ENCODE measurements at regions not wholly inside any gene's neighbourhood (a gene's known extent, or its start where the extent isn't known, plus 50 kb on each side); places are given as distances from the start of the nearest gene placed in this dataset.
"Not testable (repeated sequence)": the region's sequence is repeated elsewhere in the genome, so short reads cannot be mapped to it uniquely, and the experiment has no call there.

DNA sequence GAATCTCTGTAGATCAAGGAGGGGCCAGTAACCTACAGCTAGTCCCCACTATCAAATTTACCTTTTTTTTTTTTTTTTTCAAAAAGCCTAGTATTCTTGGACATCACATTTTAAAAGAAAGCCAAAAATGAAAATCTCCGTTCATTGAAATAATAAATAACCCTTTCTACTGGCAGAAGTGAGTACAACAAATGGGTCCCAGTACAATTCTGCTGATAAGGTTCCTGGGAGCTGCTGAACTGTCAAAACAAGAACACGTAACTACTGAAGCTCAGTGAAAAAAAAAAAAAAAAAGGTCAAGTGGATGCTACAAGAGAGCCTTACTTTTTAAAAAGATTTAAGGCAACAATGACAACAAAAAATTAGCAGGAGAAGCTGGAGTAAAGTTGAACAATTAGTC, 464.9 kb downstream of the EPM2A start:
- no peak for DNase-seq (ENCODE audit: low read depth in 2 of 2)

- DNase-seq (ENCODE audit: low read depth in 2 of 2): no peak
Observed at GRCh38 chr6:145271040-145271439, 464.3 kb downstream of the EPM2A start.

DNA sequence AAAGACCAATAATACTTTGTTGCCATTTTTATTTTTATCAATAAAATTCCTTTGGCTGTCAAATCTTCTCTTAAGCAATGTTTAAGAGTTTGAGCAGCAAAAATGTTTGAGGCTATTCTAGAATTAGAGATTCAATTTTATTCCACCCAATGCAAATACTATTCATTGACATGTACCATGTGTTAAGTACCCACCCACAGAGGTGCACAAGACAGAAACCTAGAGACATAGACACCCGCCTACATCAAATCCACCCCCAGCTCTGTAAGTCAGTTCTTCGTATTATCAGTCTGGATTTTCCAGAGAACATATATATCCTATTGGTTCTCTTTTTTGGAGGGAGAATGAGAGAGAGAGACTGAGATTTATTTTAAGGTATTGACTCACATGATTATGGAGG, 463.7 kb downstream of the EPM2A start:
- no peak for DNase-seq (ENCODE audit: low read depth in 2 of 2)

GRCh38 chr6:145272246-145272645, 463.1 kb downstream of the EPM2A start:
- no peak for DNase-seq (ENCODE audit: low read depth in 2 of 2)

DNA sequence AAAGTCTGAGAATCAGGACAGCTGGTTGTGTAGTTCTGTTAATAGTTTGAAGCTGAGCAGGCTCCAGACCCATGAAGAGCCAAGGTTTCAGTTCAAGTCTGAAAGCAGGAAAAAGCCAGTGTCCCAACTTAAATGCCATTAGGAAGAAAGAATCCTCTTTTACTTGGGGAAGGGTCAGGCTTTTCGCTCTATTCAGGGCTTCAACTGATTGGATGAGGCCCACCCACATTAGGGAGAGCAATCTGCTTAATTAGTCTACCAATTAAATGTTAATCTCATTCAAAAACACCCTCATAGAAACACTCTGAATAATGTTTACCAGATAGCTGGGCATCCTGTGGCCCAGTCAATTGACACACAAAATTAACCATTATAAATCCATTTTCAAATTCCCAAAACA, 462.2 kb downstream of the EPM2A start:
- DNase-seq (ENCODE audit: low read depth in 2 of 2): no peak

DNA sequence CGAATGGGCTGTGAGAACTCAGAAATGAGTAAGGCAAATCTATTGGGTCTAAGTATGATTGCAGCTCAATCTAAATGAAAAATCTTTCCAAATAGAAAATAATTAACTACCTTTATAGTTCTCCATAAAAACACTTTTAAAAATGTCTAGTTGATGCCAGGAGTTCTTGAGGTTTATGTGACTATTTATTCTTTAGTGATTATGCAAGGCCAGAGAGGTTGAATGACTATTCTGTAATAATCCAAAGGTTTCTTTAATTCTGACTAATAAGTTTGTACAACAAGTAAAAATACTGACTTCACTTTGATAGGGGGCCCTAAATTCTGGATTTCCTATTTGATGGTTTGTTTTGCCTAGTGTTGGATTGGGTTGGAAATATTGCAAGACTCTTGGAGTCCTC, 461.2 kb downstream of the EPM2A start:
- no peak for DNase-seq (ENCODE audit: low read depth in 2 of 2)

DNA sequence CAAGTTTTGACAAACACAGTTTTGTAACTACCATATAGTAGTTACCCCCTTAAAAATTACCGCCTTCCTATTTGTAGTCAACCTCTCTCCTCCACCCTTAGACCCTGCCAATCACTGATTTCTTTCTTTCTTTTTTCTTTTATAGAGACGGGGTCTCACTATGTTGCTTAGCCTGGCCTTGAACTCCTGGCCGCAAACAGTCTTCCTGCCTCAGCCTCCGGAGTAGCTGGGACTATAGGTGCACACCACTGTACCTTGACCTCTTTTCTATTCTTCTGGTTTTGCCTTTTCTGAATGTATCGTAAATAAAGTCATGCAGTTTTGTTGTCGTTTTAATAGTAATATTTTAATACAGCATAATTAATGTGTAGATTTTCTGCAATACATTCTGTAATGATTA, 460.3 kb downstream of the EPM2A start:
- DNase-seq (ENCODE audit: low read depth in 2 of 2): no peak

DNA sequence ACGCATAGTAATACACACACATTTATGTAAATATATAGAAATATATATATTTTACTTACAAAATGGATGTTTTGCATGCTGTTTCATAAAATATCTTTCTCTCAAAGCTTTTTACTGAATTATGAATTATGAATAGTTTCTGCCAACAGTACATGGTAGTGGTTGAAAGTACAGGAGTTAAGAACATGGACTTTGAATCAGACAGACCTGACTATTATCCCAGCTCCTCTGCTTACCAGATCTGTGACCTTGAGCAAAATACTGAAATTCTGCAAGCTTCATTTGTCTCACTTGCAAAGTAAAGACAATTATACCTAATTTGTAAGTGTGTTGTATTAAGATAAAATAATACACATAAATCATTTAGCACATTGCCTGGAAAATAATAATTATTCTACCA, 459.5 kb downstream of the EPM2A start:
- no peak for DNase-seq (ENCODE audit: low read depth in 2 of 2)

DNA sequence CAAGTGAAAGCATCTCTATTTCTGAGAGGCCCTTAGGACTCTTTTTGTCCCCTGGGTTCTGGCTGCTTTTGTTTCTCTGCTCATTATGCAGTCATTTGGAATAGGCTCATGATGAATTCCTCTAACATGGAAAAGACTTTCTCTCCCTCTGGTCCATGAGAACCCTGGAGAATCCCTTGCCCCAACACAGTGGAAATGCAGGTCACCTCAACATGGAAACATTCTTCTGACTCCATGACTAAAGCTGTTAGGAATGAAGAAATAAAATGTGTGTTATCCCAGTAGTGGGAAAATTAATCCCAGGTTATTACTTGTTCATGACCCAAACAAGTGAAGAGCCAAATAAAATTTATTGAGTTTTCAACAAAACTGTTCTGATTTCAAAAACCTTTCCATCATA, 458.6 kb downstream of the EPM2A start:
- no peak for DNase-seq (ENCODE audit: low read depth in 2 of 2)

- no peak for DNase-seq (ENCODE audit: low read depth in 2 of 2)
Observed at GRCh38 chr6:145277358-145278086, 457.8 kb downstream of the EPM2A start.

- no peak for DNase-seq (ENCODE audit: low read depth in 2 of 2)
Observed at GRCh38 chr6:145278163-145278807, 457.0 kb downstream of the EPM2A start.

GRCh38 chr6:145279551-145279950, 455.8 kb downstream of the EPM2A start:
- no peak for DNase-seq (ENCODE audit: low read depth in 2 of 2)

DNA sequence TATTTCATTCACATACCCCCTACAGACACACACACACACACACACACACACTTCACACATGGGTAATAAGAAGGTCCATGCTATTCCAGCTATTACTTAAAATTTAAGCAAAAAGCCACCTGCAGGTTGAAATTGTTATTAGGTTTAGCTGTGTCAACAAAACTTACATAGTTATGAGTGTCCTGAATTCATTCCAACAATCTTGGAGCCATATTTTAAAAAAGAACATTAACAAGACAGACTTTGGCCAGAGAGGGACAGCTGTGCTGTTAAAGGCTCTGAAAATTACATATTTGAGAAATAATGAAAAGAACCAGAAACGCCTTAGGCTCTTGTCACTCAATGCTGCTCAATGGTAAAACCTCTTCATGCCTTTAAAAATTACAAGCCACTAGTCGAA, 455.3 kb downstream of the EPM2A start:
- DNase-seq (ENCODE audit: low read depth in 2 of 2): no peak

DNA sequence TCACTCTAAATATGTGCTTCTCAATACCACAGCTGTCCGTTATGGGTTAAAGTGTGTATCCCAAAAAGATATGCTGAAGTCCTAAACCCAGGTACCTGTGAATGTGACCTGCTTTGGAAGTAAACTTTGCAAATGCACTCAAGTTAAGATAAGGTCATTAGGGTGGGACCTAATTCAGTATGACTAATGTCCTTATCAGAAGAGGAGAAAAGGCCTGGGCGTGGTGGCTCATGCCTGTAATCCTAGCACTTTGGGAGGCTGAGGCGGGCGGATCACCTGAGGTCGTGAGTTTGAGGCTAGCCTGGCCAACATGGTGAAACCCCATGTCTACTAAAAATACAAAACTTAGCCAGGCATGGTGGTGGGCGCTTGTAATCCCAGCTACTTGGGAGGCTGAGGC, 452.1 kb downstream of the EPM2A start:
- DNase-seq (ENCODE audit: low read depth in 2 of 2): not testable (repeated sequence)

- DNase-seq (ENCODE audit: low read depth in 2 of 2): no peak
Observed at GRCh38 chr6:145283856-145284255, 451.5 kb downstream of the EPM2A start.

- no peak for DNase-seq (ENCODE audit: low read depth in 2 of 2)
Observed at GRCh38 chr6:145286916-145287315, 448.4 kb downstream of the EPM2A start.

GRCh38 chr6:145289573-145289972, 445.7 kb downstream of the EPM2A start:
- DNase-seq (ENCODE audit: low read depth in 2 of 2): no peak

DNA sequence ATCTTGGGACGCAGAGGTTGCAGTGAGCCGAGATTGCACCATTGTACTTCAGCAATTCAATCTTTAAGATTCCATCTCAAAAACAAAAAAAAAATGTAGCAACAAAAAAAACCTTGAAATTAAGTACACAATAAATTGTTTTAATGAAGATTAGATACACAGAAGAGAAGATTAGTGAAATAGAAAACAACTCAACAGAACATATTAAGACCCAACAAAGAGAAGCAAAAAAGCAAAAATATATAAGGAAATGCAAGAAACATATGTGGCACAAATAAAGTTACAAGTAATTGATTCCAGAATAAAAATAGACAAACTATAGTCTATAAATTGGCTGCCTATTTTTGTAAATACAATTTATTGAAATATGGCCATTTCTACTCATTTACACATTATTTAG, 445.2 kb downstream of the EPM2A start:
- DNase-seq (ENCODE audit: low read depth in 2 of 2): no peak

DNA sequence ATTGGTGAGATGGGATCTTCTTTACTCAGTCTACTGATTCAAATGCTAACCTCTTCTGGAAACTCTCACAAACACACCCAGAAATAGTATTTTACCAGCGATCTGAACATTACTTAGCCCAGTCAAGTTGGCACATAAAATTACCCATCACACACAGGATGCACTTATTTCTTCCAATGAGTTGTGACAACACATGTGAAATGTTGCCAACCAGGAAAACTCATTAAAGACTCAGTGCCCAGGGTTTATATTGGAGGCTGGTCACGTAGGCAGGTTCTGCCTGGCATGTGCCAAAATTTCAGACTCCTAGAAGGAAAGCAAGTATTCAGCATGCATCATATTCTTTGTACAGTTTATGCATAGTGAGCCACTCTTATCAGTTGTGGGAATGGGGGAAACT, 443.3 kb downstream of the EPM2A start:
- no peak for DNase-seq (ENCODE audit: low read depth in 2 of 2)

GRCh38 chr6:145294942-145295341, 440.4 kb downstream of the EPM2A start:
- DNase-seq (ENCODE audit: low read depth in 2 of 2): no peak

DNA sequence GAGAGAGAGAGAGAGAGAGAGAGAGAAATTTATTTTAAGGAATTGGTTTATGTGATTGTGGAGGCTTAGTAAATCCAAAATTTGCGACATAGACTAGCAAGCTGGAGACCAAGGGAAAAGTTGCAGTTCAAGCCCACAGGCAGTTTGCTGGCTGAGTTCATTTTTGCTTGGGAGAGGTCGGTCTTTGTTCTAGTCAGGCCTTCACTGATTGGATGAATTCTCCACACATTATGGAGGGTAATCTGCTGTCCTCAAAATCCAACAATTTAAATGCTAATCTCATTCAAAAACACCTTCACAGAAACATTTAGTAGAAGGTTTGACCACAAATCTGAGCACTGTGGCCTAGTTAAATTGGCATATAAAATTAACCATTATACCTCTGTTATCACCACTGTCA, 439.6 kb downstream of the EPM2A start:
- no peak for DNase-seq (ENCODE audit: low read depth in 2 of 2)

DNA sequence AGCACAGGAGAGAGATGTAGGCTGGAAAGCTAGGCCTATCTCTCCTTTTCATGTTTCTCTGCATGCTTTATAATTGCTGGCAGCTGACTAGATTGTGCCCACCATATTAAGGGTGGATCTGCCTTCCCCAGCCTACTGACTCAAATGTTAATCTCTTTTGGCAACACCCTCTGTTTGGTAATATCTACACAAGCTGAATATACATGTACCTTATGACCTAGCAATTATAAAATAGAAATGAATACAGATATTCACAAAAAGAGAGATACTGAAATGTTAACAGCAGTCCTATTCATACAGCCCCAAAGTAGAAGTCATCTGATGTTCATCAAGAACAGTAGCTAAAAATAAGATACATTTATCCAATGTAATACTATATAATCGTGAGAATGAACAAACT, 429.6 kb downstream of the EPM2A start:
- DNase-seq (ENCODE audit: low read depth in 2 of 2): no peak

GRCh38 chr6:145306489-145306888, 428.8 kb downstream of the EPM2A start:
- no peak for DNase-seq (ENCODE audit: low read depth in 2 of 2)
